ENCODE measurements at regions not wholly inside any gene's neighbourhood (a gene's known extent, or its start where the extent isn't known, plus 50 kb on each side); places are given as distances from the start of the nearest gene placed in this dataset.

GRCh38 chr11:134837887-134838232 lies 425.8 kb upstream of the B3GAT1 start:
- TF ChIP-seq POLR2AphosphoS5 (IDR thresholded peaks at IDR 0.05; ENCODE audit: insufficient read depth in 1 of 2, low read depth in 1 of 2) (no peak), CTCF (IDR thresholded peaks at IDR 0.05) (no peak), POLR2A (IDR thresholded peaks at IDR 0.05) (no peak)
